Fibroblast of the aortic adventitia (primary cell): ENCODE measurements at regions not wholly inside any gene's neighbourhood (a gene's known extent, or its start where the extent isn't known, plus 50 kb on each side); places are given as distances from the start of the nearest gene placed in this dataset.

ENCODE experiments used
- DNase-seq: peaks from one replicate; pipeline ENCODE4 v3.0.0-alpha.2; 2010; ENCODE audit warnings: low read depth
- H3K4me3 ChIP-seq: 2 replicates; pipeline ENCODE4 v1.5.1; 2011; ENCODE audit warnings: low read depth, mild to moderate bottlenecking, control low read depth, low read length, moderate library complexity
- CTCF ChIP-seq: IDR thresholded peaks from 2 replicates; pipeline ENCODE4 v1.5.1; 2011; ENCODE audit warnings: mild to moderate bottlenecking, low read length, control low read depth, inconsistent platforms; ENCODE audit not compliant: insufficient read depth

GRCh38 chr13:22482496-22483000 lies 698.2 kb upstream of the SGCG start:
- H3K4me3 ChIP-seq = no peak overlapping the region
- no peak for DNase-seq
- TF ChIP-seq CTCF = no peak

- H3K4me3 ChIP-seq = no peak overlapping the region
- no peak for TF ChIP-seq CTCF
Measured at GRCh38 chr13:22483276-22483675, 697.5 kb upstream of the SGCG start.

GRCh38 chr13:22486490-22486889 lies 694.3 kb upstream of the SGCG start:
- no peak for TF ChIP-seq CTCF
- H3K4me3 ChIP-seq = no peak overlapping the region
- no peak for DNase-seq

More at GRCh38 chr13:22483276-22483675, 697.5 kb upstream of the SGCG start:
- no peak for DNase-seq

GRCh38 chr13:22487932-22488331 lies 692.8 kb upstream of the SGCG start:
- no peak for DNase-seq
- no peak overlapping the region for H3K4me3 ChIP-seq
- TF ChIP-seq CTCF = no peak

GRCh38 chr13:22489771-22490170 lies 691.0 kb upstream of the SGCG start:
- H3K4me3 ChIP-seq = no peak overlapping the region
- DNase-seq = no peak
- no peak for TF ChIP-seq CTCF

- no peak for TF ChIP-seq CTCF
- no peak overlapping the region for H3K4me3 ChIP-seq
- DNase-seq = no peak
Measured at GRCh38 chr13:22495819-22496218, 685.0 kb upstream of the SGCG start.

GRCh38 chr13:22496803-22497508 lies 683.8 kb upstream of the SGCG start:
- no peak overlapping the region for H3K4me3 ChIP-seq
- DNase-seq = no peak
- TF ChIP-seq CTCF = no peak
